SU-DHL-6 (cell line): ENCODE measurements at regions not wholly inside any gene's neighbourhood (a gene's known extent, or its start where the extent isn't known, plus 50 kb on each side); places are given as distances from the start of the nearest gene placed in this dataset.

Experiments
- H2AFZ ChIP-seq: fragments of 200-600 bp; sonication (generic); 2 replicates; pipeline ENCODE4 v1.6.1; 2014; ENCODE audit warnings: low read depth, mild to moderate bottlenecking, moderate library complexity, mixed read lengths, antibody characterized with exemption, low read length; ENCODE audit not compliant: severe bottlenecking
- H3F3A ChIP-seq: fragments of 200-600 bp; shearing (Covaris generic); 2 replicates; pipeline ENCODE4 v1.6.0; 2016; ENCODE audit warnings: antibody characterized with exemption, mild to moderate bottlenecking; ENCODE audit not compliant: insufficient read depth
- H3K27ac ChIP-seq: fragments of 200-600 bp; sonication (generic); 2 replicates; pipeline ENCODE4 v1.5.1; 2016; ENCODE audit warnings: low read depth, mild to moderate bottlenecking, low read length, moderate library complexity, mixed read lengths
- H3K27me3 ChIP-seq: fragments of 200-600 bp; sonication (generic), shearing (Covaris generic); 2 replicates; pipeline ENCODE4 v1.6.0; 2014; ENCODE audit warnings: mild to moderate bottlenecking, low read length
- H3K36me3 ChIP-seq: fragments of 200-600 bp; sonication (generic); 2 replicates; pipeline ENCODE4 v1.6.1; 2014; ENCODE audit warnings: mild to moderate bottlenecking, low read length, mixed read lengths
- H3K4me2 ChIP-seq: fragments of 300-600, 200-600 bp; shearing (Covaris generic), sonication (generic); 2 replicates; pipeline ENCODE4 v1.6.0; 2014; ENCODE audit warnings: low read length, low read depth, mild to moderate bottlenecking; ENCODE audit not compliant: poor library complexity, severe bottlenecking
- H3K4me3 ChIP-seq: fragments of 200-600 bp; sonication (generic); 2 replicates; pipeline ENCODE4 v1.5.1; 2014; ENCODE audit warnings: antibody characterized with exemption, low read length, mild to moderate bottlenecking, mixed read lengths; ENCODE audit not compliant: insufficient read depth, poor library complexity, severe bottlenecking
- H3K79me2 ChIP-seq: fragments of 200-600 bp; sonication (generic); 2 replicates; pipeline ENCODE4 v1.6.1; 2014; ENCODE audit warnings: mild to moderate bottlenecking, low read length, moderate library complexity; ENCODE audit not compliant: insufficient read depth
- H3K9ac ChIP-seq: fragments of 200-600 bp; sonication (generic); 2 replicates; pipeline ENCODE4 v1.7.0; 2014; ENCODE audit warnings: mild to moderate bottlenecking, low read length
- H3K9me2 ChIP-seq: fragments of 200-600 bp; sonication (generic); replicated peaks from 2 replicates; pipeline ENCODE4 v1.6.1; 2014; ENCODE audit warnings: low read length; ENCODE audit not compliant: insufficient read depth
- H3K9me3 ChIP-seq: fragments of 200-600 bp; sonication (generic); 2 replicates; pipeline ENCODE4 v1.6.1; 2014; ENCODE audit warnings: low read length, mixed read lengths; ENCODE audit not compliant: insufficient read depth
- H4K20me1 ChIP-seq: fragments of 200-600 bp; sonication (generic); 2 replicates; pipeline ENCODE4 v1.6.1; 2014; ENCODE audit warnings: low read depth, mild to moderate bottlenecking, antibody characterized with exemption, low read length, moderate library complexity, mixed read lengths
- CTCF ChIP-seq: fragments of 200-600 bp; sonication (generic); IDR thresholded peaks from one replicate; pipeline ENCODE4 v1.5.1; 2017; ENCODE audit warnings: antibody characterized with exemption, mild to moderate bottlenecking, low read length, moderate library complexity; ENCODE audit not compliant: insufficient read depth, poor library complexity, severe bottlenecking
- EZH2phosphoT487 ChIP-seq: fragments of 200-600 bp; sonication (generic), shearing (Covaris generic); conservative IDR thresholded peaks from 2 replicates; pipeline ENCODE4 v1.6.1; 2018; ENCODE audit warnings: mild to moderate bottlenecking, antibody characterized with exemption, low read length, moderate library complexity, mixed read lengths

DNA sequence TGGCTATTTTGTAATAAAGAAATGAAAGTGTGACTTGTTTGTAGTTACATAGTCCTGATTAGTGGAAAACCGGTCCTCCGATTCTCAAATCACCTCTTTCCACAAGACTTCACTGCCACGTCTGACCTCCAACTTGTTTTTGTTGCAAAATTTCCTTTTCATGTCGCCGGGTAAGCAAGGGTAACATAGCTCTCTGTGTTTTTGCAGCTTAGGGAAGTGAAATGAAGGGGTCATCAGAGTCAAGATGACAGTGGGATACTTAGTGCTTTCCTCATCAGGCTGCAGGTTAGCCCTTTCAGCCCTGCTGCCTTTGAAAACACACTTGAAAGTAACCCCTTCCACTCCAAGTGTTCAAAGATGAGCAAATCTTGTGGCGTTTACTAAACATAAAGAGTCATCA, 217.9 kb downstream of the USP25 start:
- H3K79me2 ChIP-seq: no peaks in the 10 kb centered on the region
- no peaks in the 10 kb centered on the region for H3K9me3 ChIP-seq
- H3F3A ChIP-seq: no peaks in the 10 kb centered on the region
- H3K4me2 ChIP-seq: no peak overlapping the region
- no peak overlapping the region for H3K4me3 ChIP-seq
- no peaks in the 10 kb centered on the region for H3K36me3 ChIP-seq
- H3K27ac ChIP-seq: no peak overlapping the region
- no peak overlapping the region for H2AFZ ChIP-seq
- no peaks in the 10 kb centered on the region for H3K27me3 ChIP-seq
- no peaks in the 10 kb centered on the region for H3K9me2 ChIP-seq
- H3K9ac ChIP-seq: no peak overlapping the region
- TF ChIP-seq CTCF: no peak
- no peak for TF ChIP-seq EZH2phosphoT487
- no peaks in the 10 kb centered on the region for H4K20me1 ChIP-seq

GRCh38 chr21:15953551-15954116, 223.9 kb downstream of the USP25 start:
- Histone ChIP-seq H3K9me3 (peaks cover 7% of the 10 kb centered on the region; the same call in 1 of the 2 replicates), H2AFZ (no peak overlapping the region), H3K4me3 (no peak overlapping the region), H3K4me2 (no peak overlapping the region), H3K27ac (no peak overlapping the region), H3F3A (no peaks in the 10 kb centered on the region), H3K27me3 (no peaks in the 10 kb centered on the region), H3K36me3 (no peaks in the 10 kb centered on the region), H3K9me2 (no peaks in the 10 kb centered on the region), H3K79me2 (no peaks in the 10 kb centered on the region), H3K9ac (no peak overlapping the region), H4K20me1 (no peaks in the 10 kb centered on the region)
- no peak for TF ChIP-seq EZH2phosphoT487
- TF ChIP-seq CTCF: no peak

DNA sequence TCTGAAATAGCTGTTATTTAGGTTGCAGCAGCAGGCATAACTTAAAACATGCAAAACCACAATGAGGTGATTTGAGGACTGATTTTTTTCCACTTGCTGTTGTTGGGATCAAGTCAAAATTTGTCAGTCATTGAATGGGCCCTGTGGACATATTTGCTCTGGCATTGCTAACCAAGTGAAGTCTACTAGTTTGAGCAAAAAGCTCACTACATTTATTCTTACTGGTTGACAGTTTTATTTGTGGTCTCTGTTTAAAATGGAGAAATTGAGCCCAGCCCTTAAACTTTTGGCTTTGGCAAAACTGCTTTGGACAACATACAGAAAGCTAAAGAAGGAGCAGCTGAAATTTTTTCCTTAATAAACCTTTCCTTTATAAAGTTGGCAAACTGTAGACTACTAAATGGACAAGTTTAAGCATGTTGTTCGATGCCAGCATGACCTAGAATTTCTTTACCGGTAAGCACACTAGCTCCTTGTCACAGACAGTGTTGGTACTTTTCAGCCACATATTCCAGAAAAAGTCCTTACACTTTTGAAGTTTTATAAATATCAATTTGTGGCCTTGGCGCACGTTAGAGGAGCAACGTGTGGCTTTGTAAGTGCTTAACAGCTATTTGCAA, 234.6 kb downstream of the USP25 start:
- H3K9me2 ChIP-seq: no peaks in the 10 kb centered on the region

More for the DNA sequence above, 234.6 kb downstream of the USP25 start:
- no peaks in the 10 kb centered on the region for H3K79me2 ChIP-seq
- no peak overlapping the region for H3K4me2 ChIP-seq
- no peak overlapping the region for H3K9ac ChIP-seq
- no peak overlapping the region for H2AFZ ChIP-seq
- H3K4me3 ChIP-seq: no peak overlapping the region
- H3K27ac ChIP-seq: no peak overlapping the region
- TF ChIP-seq EZH2phosphoT487: no peak
- TF ChIP-seq CTCF: no peak
- H3F3A ChIP-seq: no peaks in the 10 kb centered on the region
- no peaks in the 10 kb centered on the region for H4K20me1 ChIP-seq
- H3K36me3 ChIP-seq: no peaks in the 10 kb centered on the region
- no peaks in the 10 kb centered on the region for H3K9me3 ChIP-seq
- H3K27me3 ChIP-seq: no peaks in the 10 kb centered on the region
